ENCODE measurements at regions not wholly inside any gene's neighbourhood (a gene's known extent, or its start where the extent isn't known, plus 50 kb on each side); places are given as distances from the start of the nearest gene placed in this dataset.
"Not testable (repeated sequence)": the region's sequence is repeated elsewhere in the genome, so short reads cannot be mapped to it uniquely, and the experiment has no call there.

- no peaks in the 10 kb centered on the region for H3K27me3 ChIP-seq
- peaks cover 0 to 7% (median 0%) of the 10 kb centered on the region in 4 donors for H3K36me3 ChIP-seq
- H3K27ac ChIP-seq (replicated peaks in 1 of 4): no peak overlapping the region
- intact Hi-C loops (cut with DNase I): no loop called here
- no peaks in the 10 kb centered on the region for H3K4me1 ChIP-seq
- H3K4me3 ChIP-seq: no peak overlapping the region
- H3K9me3 ChIP-seq: no peaks in the 10 kb centered on the region
- no peak for DNase-seq (ENCODE audit: extremely low spot score)
- TF ChIP-seq POLR2A (IDR thresholded peaks at IDR 0.05; ENCODE audit: low read depth) (no peak), EP300 (IDR thresholded peaks at IDR 0.05) (no peak), CTCF (IDR thresholded peaks at IDR 0.05) (no peak), POLR2AphosphoS5 (IDR thresholded peaks at IDR 0.05) (no peak)
These were observed 318.4 kb downstream of the KLF12 start for GRCh38 chr13:73815796-73816195.

- peaks cover 0 to 7% (median 0%) of the 10 kb centered on the region in 4 donors for H3K36me3 ChIP-seq
- H3K4me1 ChIP-seq: peaks cover 0 to 3% (median 0%) of the 10 kb centered on the region in 4 donors
- no peaks in the 10 kb centered on the region for H3K9me3 ChIP-seq
- no peak overlapping the region for H3K4me3 ChIP-seq
- intact Hi-C loops (cut with DNase I): no loop called here
- H3K27me3 ChIP-seq: no peaks in the 10 kb centered on the region
- H3K27ac ChIP-seq (replicated peaks in 1 of 4): no peak overlapping the region
- TF ChIP-seq EP300 (IDR thresholded peaks at IDR 0.05) (no peak), CTCF (IDR thresholded peaks at IDR 0.05) (no peak), POLR2A (IDR thresholded peaks at IDR 0.05; ENCODE audit: low read depth) (no peak), POLR2AphosphoS5 (IDR thresholded peaks at IDR 0.05) (no peak)
- DNase-seq (ENCODE audit: extremely low spot score): no peak
- WGBS: 74% methylated on average over 1 of the region's 1 CpG
These were observed 323.6 kb downstream of the KLF12 start for GRCh38 chr13:73810647-73811046.

GRCh38 chr13:73809561-73809960, 324.6 kb downstream of the KLF12 start:
- H3K27me3 ChIP-seq: no peaks in the 10 kb centered on the region
- DNase-seq (ENCODE audit: extremely low spot score): no peak
- H3K9me3 ChIP-seq: no peaks in the 10 kb centered on the region
- no peak for TF ChIP-seq POLR2AphosphoS5 (IDR thresholded peaks at IDR 0.05)
- no peak for TF ChIP-seq POLR2A (IDR thresholded peaks at IDR 0.05; ENCODE audit: low read depth)
- no peak for TF ChIP-seq CTCF (IDR thresholded peaks at IDR 0.05)
- no peak for TF ChIP-seq EP300 (IDR thresholded peaks at IDR 0.05)
- H3K4me1 ChIP-seq: peaks cover 0 to 3% (median 0%) of the 10 kb centered on the region in 4 donors
- WGBS: 48% methylated on average over 1 of the region's 1 CpG
- intact Hi-C loops (cut with DNase I): no loop called here
- peaks cover 0 to 7% (median 0%) of the 10 kb centered on the region in 4 donors for H3K36me3 ChIP-seq
- no peak overlapping the region for H3K27ac ChIP-seq (replicated peaks in 1 of 4)
- no peak overlapping the region for H3K4me3 ChIP-seq

- no peak overlapping the region for H3K4me3 ChIP-seq
- WGBS: 78% methylated on average over 5 of the region's 5 CpGs
These were observed 325.9 kb downstream of the KLF12 start for GRCh38 chr13:73808318-73808717.

GRCh38 chr13:73805326-73805958, 328.8 kb downstream of the KLF12 start:
- H3K4me3 ChIP-seq; H3K36me3 ChIP-seq; intact Hi-C loops (cut with DNase I); H3K27me3 ChIP-seq; H3K27ac ChIP-seq (replicated peaks in 1 of 4); H3K9me3 ChIP-seq; DNase-seq (ENCODE audit: extremely low spot score): not testable (repeated sequence)
- WGBS: 90% methylated on average over 6 of the region's 6 CpGs
- H3K4me1 ChIP-seq: peaks cover 0 to 13% (median 3%) of the 10 kb centered on the region in 4 donors

More at GRCh38 chr13:73808318-73808717, 325.9 kb downstream of the KLF12 start:
- no peak for DNase-seq (ENCODE audit: extremely low spot score)
- Histone ChIP-seq H3K27ac (replicated peaks in 1 of 4) (no peak overlapping the region), H3K36me3 (peaks cover 0 to 5% (median 0%) of the 10 kb centered on the region in 4 donors), H3K27me3 (no peaks in the 10 kb centered on the region), H3K4me1 (peaks cover 0 to 3% (median 0%) of the 10 kb centered on the region in 4 donors), H3K9me3 (no peaks in the 10 kb centered on the region)
- intact Hi-C loops (cut with DNase I): no loop called here
- TF ChIP-seq POLR2A (IDR thresholded peaks at IDR 0.05; ENCODE audit: low read depth) (no peak), POLR2AphosphoS5 (IDR thresholded peaks at IDR 0.05) (no peak), EP300 (IDR thresholded peaks at IDR 0.05) (no peak)

- TF ChIP-seq POLR2AphosphoS5 (IDR thresholded peaks at IDR 0.05): no peak
- TF ChIP-seq POLR2A (IDR thresholded peaks at IDR 0.05; ENCODE audit: low read depth): no peak
- TF ChIP-seq EP300 (IDR thresholded peaks at IDR 0.05): no peak
- no peak for TF ChIP-seq CTCF (IDR thresholded peaks at IDR 0.05)
- 65% methylated on average over 1 of the region's 1 CpG for WGBS
- H3K9me3 ChIP-seq: no peaks in the 10 kb centered on the region
- no peaks in the 10 kb centered on the region for H3K36me3 ChIP-seq
- intact Hi-C loops (cut with DNase I): no loop called here
- H3K27me3 ChIP-seq: no peaks in the 10 kb centered on the region
- H3K27ac ChIP-seq (replicated peaks in 1 of 4): no peak overlapping the region
- no peak for DNase-seq (ENCODE audit: extremely low spot score)
- H3K4me1 ChIP-seq: peaks cover 0 to 17% (median 4%) of the 10 kb centered on the region in 4 donors
- H3K4me3 ChIP-seq: no peak overlapping the region
These were observed 330.2 kb downstream of the KLF12 start for GRCh38 chr13:73803997-73804396.

Data from esophagus muscularis mucosa (tissue), 4 donors.